Activated T-cell treated with anti-CD3 and anti-CD28 coated beads for 48 hours (primary cell): ENCODE measurements at regions not wholly inside any gene's neighbourhood (a gene's known extent, or its start where the extent isn't known, plus 50 kb on each side); places are given as distances from the start of the nearest gene placed in this dataset.

Experiments used
- DNase-seq: peaks from one replicate; pipeline ENCODE4 v3.0.0-alpha.2; 2020; ENCODE audit warnings: low read depth

- no peak for DNase-seq
Observed at GRCh38 chr9:118059484-118060278, 355.5 kb downstream of the TLR4 start.

DNA sequence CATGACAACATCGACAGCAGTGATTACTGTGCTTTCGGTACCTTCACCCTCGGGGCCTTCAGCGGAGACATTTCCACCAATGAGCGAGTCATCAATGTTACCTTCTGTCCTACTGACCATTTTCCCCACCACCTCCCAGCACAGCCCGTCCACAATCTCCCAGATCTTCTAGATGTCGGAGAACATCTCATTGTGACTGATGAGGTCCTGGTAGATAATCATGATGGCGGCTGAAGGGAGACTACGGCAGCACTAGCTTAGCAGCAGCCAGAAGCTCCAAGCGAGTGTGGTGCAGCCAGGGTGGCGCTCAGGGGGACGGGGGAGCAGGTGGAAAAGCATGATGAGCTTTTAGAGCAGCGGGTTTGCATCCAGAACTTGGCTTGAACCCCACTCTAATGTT, 379.0 kb downstream of the TLR4 start:
- no peak for DNase-seq

DNA sequence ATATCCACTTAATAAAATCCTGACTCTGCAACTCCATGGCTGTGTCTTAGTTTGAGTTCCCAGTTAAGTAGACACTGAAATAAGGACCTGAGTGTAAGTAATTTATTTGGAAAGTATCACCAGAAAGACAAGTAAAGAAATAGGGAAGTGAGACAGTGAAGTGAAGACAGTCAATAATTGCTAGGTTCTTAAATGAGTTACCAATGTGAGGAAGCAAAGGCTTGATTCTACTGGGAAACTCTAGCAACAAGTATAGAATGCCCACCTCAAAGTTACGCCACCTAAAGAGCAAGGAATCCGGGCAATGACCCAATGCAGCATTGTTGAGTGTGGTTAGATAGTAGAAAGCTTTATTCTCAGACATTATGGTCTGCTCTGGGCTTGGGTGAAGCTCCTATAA, 383.9 kb downstream of the TLR4 start:
- DNase-seq: no peak

- DNase-seq: no peak
Observed at GRCh38 chr9:118091226-118091625, 387.0 kb downstream of the TLR4 start.

DNA sequence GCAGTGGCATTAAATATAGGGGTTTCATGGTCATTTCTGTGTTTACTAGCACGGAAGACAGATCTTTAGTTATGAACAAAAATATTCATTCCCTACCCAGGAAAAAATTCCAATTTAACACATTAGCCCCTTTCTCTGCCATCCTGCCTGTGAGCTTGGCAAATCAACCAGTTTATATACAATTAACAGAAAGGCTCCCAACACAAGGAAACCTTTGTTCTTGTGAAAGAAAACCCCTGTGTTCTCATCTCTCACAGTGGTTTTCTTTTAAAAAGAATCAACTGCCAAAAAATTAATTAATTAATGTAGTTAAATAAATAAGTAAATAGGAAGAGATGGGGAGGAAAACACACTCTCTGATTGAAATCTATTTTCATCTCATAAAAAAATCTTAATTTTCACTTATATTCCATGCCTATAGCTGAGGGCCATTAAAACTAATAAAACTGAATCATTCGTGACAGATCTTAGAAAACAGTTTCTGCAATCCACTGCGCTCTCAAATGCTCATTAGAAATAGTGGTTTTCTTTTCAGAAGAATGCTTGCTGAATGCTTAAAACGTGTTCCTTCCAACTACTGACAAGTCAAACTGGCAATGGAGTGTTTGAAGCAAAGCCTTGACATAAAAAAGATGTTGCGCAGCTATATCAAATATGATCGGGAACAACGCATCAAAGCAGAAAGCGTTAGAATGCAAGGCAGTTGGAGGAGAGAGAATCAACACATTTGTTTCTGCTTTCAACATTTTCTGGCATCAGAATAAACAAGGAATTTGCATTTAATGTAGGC, 387.7 kb downstream of the TLR4 start:
- no peak for DNase-seq

DNA sequence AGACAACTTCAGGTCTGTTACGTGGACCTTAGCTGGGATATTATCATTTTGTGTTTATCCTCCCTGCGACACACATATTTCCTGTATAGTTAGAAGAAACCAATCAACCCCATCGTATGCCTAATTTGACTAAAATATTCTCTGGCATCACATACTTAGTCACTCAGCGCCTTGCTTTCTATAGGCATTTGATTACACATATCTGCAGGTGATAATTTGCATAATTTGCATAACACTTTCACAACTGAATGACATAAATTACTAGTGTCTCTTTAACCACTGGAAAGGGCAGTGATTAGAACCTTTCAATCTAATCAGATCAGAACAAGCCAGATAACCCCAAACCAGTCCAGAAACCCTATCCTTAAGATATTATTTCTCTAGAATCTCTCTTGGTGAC, 390.2 kb downstream of the TLR4 start:
- DNase-seq: no peak

GRCh38 chr9:118100529-118101419, 396.6 kb downstream of the TLR4 start:
- DNase-seq: no peak

GRCh38 chr9:118104363-118104762, 400.2 kb downstream of the TLR4 start:
- no peak for DNase-seq

DNA sequence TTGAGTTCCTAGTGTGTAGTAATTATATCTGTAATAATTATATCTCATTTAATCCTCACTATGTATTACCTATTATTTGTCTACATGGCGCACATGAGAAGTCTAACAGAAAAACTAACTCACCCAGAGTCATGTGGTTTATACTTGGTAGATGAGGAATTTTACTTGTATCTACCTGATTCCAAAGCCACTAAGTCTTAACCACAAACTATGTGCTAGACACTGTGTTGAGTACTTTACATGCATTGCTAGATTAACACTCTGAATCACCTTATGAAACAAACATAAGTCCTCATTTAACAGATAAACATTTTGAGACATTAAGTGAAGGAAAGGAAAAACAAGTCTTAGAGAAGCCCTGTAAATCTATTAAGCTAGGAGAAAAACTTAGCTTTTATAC, 404.8 kb downstream of the TLR4 start:
- DNase-seq: no peak

- no peak for DNase-seq
Observed at GRCh38 chr9:118109542-118109941, 405.3 kb downstream of the TLR4 start.

DNA sequence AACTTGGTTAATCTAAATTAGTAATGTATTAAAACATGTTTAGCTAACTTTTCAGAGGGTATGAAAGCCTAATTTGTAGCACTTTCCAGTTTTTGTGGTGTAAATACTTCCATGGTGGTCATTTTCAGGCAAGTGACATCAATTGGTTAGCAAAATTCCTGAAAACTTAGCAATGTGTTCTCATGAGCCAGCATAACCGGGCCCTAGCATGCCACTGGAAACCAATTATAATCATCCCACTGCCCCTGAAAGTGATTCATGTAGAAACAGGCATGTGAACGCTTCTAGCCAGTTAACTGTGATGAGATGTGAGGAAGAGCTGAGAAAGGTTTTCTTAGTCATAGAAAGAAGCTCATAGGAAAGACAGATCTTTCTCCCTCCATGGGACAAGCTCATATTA, 417.2 kb downstream of the TLR4 start:
- no peak for DNase-seq

DNA sequence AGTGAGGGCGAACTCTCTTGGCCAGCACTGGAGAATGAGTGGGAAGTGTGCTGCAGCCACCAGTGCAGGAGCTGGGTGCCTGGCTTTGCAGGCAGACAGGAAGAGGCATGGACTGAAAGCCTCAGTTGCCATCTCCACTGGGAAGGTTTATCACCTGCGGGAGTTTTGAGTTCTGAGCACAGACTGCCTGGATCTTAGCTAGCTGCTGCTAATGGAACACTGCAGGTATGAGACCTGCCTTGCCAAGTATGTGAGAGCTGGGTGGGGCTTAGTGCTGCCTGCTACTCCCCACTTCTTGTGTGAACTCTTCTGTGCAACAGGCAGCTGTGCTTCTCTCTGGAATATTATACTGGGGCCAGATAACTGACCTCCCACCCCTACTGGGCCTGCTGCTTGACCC, 424.1 kb downstream of the TLR4 start:
- DNase-seq: no peak

DNA sequence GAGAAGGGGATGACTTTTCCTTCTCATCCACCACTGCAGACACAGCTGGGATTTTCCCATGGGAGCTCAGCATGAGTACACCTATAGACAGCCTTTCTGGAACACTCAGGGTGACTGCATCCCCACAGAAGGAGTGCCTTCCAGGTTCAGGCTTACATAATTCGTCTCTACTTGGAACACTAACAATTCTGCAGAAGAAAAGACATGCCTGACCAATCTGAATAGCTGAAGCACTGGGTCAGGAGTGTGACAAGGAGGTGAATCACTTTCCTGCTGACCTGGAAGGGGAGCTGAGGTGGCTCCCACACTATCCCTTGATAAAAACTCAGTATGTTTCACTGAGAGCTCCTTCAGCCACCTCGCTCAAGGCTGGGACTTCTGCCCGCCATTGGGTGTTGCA, 425.3 kb downstream of the TLR4 start:
- no peak for DNase-seq

DNA sequence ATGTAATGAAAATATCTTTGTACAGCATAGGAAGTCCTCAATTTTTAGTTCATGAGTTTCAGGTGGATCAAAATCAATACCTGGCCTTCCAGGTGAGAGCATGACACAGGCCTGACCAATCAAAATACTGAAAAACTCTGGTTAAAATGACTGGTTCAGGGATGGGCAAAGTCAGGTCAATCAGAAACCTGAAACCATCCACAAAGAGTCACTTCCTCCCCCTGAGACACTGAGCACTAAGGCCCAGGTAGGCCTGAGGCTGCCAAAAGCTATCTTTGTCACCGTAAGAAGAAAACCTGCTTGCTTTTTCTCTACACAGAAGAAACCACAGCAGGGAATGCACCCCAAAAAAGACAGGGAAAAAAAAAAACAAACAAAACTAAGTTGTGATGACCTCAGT, 444.8 kb downstream of the TLR4 start:
- DNase-seq: no peak

DNA sequence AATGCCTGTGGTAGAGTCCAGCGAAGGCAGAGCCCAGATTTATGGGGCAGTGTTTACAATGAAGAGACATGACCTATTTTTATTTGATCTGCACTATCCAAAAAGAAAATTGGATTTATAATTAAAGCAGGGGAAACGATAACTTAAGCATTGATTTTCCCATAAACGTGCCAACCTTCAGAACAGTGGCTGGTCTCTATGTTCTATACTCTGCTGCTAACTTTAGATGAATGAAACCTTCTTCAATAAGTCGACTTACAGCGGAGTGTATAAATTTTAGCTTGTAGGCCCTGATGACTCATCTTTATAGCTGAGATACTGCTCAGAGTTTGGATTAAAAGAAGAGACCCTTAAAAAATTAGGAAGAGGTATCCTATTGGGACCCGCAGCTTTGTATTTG, 452.6 kb downstream of the TLR4 start:
- no peak for DNase-seq

DNA sequence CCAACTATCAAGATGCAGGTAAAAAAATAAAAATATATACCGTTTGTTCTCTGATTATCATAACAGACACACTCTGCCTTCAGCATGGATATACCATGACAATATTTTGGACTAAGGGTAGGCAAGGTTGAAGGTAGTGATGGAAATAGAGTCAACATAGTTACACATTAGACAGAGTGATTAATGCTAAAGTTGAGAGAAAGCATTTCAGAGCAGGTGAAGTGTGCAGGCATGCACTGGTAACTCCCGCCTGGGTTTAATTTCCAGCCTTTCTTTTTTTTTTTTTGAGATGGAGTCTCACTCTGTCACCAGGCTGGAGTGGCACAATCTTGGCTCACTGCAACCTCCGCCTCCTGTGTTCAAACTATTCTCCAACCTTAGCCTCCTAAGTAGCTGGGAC, 458.5 kb downstream of the TLR4 start:
- no peak for DNase-seq

GRCh38 chr9:118163751-118164150, 459.5 kb downstream of the TLR4 start:
- no peak for DNase-seq

- DNase-seq: no peak
Observed at GRCh38 chr9:118165451-118165850, 461.2 kb downstream of the TLR4 start.

DNA sequence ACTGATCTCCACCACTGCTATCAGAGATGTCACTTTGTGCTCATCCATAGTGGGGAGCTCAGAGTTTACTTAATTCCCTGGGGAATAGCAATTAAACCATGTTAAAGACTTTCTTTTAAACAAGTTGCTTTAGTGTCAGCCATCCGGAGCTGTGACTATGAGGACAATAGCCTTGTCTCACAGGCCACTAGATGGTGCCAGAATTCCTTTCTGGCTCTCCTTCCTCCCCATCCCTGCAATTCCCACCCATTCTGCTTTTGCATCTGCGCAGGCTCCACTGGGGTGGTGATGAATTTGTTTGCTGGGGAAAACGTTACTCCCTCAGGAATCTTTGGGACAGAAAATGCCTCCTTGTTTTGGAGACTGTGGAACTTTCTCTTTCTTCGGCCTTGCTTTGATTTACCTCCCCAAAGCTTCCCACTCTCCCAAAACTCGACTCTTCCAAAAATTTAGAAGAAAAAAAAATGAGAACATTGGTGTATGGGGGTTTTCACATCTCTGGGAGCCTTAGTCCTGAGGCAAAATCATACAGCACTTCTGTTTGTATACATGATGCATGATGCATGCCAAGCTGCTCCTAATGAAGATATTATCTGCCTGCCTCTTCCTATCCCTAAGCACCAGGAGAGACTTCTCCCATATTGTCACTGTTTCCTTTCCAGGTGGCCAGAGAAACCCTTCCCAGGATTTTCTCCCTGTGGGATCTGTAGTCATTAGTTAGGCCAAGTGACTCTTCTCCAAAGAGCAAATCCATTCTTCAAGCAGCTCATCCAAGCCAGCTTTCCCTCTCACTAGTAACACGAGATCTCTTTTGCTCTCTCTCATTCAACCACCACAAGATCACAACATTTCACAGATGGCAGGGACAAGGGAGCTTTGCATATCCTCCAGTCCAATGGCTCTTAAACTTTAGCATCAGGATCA, 466.1 kb downstream of the TLR4 start:
- no peak for DNase-seq

- DNase-seq: no peak
Observed at GRCh38 chr9:118177241-118177640, 473.0 kb downstream of the TLR4 start.

GRCh38 chr9:118183576-118183975, 479.4 kb downstream of the TLR4 start:
- DNase-seq: no peak
